ENCODE measurements at regions not wholly inside any gene's neighbourhood (a gene's known extent, or its start where the extent isn't known, plus 50 kb on each side); places are given as distances from the start of the nearest gene placed in this dataset.

GRCh38 chr18:55833543-55833942, 245.6 kb upstream of the TCF4 start:
- DNase-seq, result no peak
- intact Hi-C loops (cut with DNase I, micrococcal nuclease), result no loop called here
- no peaks in the 10 kb centered on the region for H3K36me3 ChIP-seq (ENCODE audit: low read depth)
- H3K9me3 ChIP-seq, result peaks cover 40% of the 10 kb centered on the region
- TF ChIP-seq CTCF (IDR thresholded peaks at IDR 0.05), result no peak
- H3K4me3 ChIP-seq, result no peak overlapping the region
- H3K4me1 ChIP-seq (ENCODE audit: low read depth), result no peaks in the 10 kb centered on the region
- ATAC-seq, result peak; percentile 31

- Histone ChIP-seq H3K4me1 (ENCODE audit: low read depth) (no peaks in the 10 kb centered on the region), H3K9me3 (peaks cover 40% of the 10 kb centered on the region), H3K36me3 (ENCODE audit: low read depth) (no peaks in the 10 kb centered on the region), H3K4me3 (no peak overlapping the region)
- intact Hi-C loops (cut with DNase I, micrococcal nuclease), result no loop called here
- ATAC-seq (no peak), DNase-seq (peak in 1 of 3 donors; percentile 9)
- no peak for TF ChIP-seq CTCF (IDR thresholded peaks at IDR 0.05)
Measured at GRCh38 chr18:55830544-55830943, 242.6 kb upstream of the TCF4 start.

DNA sequence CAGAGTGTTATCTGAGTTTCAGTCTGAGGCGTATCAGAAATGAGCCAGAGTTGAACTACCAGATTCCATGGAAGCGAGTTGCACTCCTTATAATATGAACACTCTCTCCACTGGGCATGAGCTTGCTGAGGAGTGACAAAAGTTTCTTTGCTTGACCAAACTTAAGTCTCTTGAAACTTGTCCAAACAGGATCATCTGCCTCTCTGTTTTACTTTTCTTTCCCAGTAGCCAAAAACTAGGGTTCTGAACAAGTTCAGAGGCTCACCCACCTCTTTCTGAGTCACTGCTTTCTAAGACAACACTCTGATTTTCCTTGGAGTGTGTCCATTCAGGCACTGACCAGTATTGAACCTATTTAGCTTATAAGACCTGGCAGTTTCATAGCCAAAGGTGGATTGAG, 233.2 kb upstream of the TCF4 start:
- intact Hi-C loops (cut with DNase I, micrococcal nuclease), result no loop called here
- no peak overlapping the region for H3K4me3 ChIP-seq
- no peaks in the 10 kb centered on the region for H3K36me3 ChIP-seq (ENCODE audit: low read depth)
- H3K9me3 ChIP-seq, result peaks cover 14% of the 10 kb centered on the region
- ATAC-seq (no peak), DNase-seq (no peak)
- no peak for TF ChIP-seq CTCF (IDR thresholded peaks at IDR 0.05)
- no peaks in the 10 kb centered on the region for H3K4me1 ChIP-seq (ENCODE audit: low read depth)

GRCh38 chr18:55819448-55819847, 231.5 kb upstream of the TCF4 start:
- DNase-seq (no peak), ATAC-seq (no peak)
- Histone ChIP-seq H3K4me3 (no peak overlapping the region), H3K36me3 (ENCODE audit: low read depth) (no peaks in the 10 kb centered on the region), H3K4me1 (ENCODE audit: low read depth) (no peaks in the 10 kb centered on the region), H3K9me3 (peaks cover 14% of the 10 kb centered on the region)
- intact Hi-C loops (cut with DNase I, micrococcal nuclease), result no loop called here
- TF ChIP-seq CTCF (IDR thresholded peaks at IDR 0.05), result no peak

- ATAC-seq, result no peak
- Histone ChIP-seq H3K4me1 (ENCODE audit: low read depth) (no peaks in the 10 kb centered on the region), H3K4me3 (no peak overlapping the region), H3K9me3 (peaks cover 17% of the 10 kb centered on the region), H3K36me3 (ENCODE audit: low read depth) (no peaks in the 10 kb centered on the region)
- TF ChIP-seq CTCF (IDR thresholded peaks at IDR 0.05), result no peak
- intact Hi-C loops (cut with DNase I, micrococcal nuclease), result no loop called here
- DNase-seq, result no peak
Measured at GRCh38 chr18:55818284-55818683, 230.3 kb upstream of the TCF4 start.

GRCh38 chr18:55811925-55812324, 223.9 kb upstream of the TCF4 start:
- Histone ChIP-seq H3K4me3 (no peak overlapping the region), H3K4me1 (ENCODE audit: low read depth) (no peaks in the 10 kb centered on the region), H3K9me3 (peaks cover 14% of the 10 kb centered on the region), H3K36me3 (ENCODE audit: low read depth) (no peaks in the 10 kb centered on the region)
- DNase-seq (no peak), ATAC-seq (no peak)
- no peak for TF ChIP-seq CTCF (IDR thresholded peaks at IDR 0.05)
- intact Hi-C loops (cut with DNase I, micrococcal nuclease), result no loop called here

Data from mucosa of descending colon (tissue), 3 donors.